H9 (cell line): ENCODE measurements at regions not wholly inside any gene's neighbourhood (a gene's known extent, or its start where the extent isn't known, plus 50 kb on each side); places are given as distances from the start of the nearest gene placed in this dataset.

Source experiments
- DNase-seq: peaks from one replicate; pipeline ENCODE4 v3.0.0-alpha.2; 2017
- H2AFZ ChIP-seq: one replicate; pipeline ENCODE4 v1.6.1; 2013; ENCODE audit warnings: mild to moderate bottlenecking, low read length, control low read depth, moderate library complexity
- H2AK5ac ChIP-seq: 2 replicates; pipeline ENCODE4 v1.6.1; 2013; ENCODE audit warnings: low read length, control low read depth, mixed read lengths; ENCODE audit not compliant: insufficient read length
- H2BK120ac ChIP-seq: one replicate; pipeline ENCODE4 v1.6.1; 2013; ENCODE audit warnings: low read depth, mild to moderate bottlenecking, low read length, control low read depth, inconsistent platforms; ENCODE audit not compliant: poor library complexity, severe bottlenecking
- H2BK12ac ChIP-seq: 2 replicates; pipeline ENCODE4 v1.6.1; 2013; ENCODE audit warnings: low read length, control low read depth, mixed read lengths, low read depth; ENCODE audit not compliant: insufficient read length
- H2BK15ac ChIP-seq: 2 replicates; pipeline ENCODE4 v1.6.1; 2013; ENCODE audit warnings: low read depth, low read length, control low read depth
- H2BK20ac ChIP-seq: one replicate; pipeline ENCODE4 v1.6.1; 2013; ENCODE audit warnings: low read depth, mild to moderate bottlenecking, low read length, control low read depth, inconsistent platforms; ENCODE audit not compliant: poor library complexity, severe bottlenecking
- H2BK5ac ChIP-seq: 2 replicates; pipeline ENCODE4 v1.6.1; 2013; ENCODE audit warnings: low read length, control low read depth, mixed read lengths; ENCODE audit not compliant: insufficient read length
- H3K14ac ChIP-seq: 2 replicates; pipeline ENCODE4 v1.6.1; 2013; ENCODE audit warnings: low read length, control low read depth; ENCODE audit not compliant: insufficient read depth
- H3K18ac ChIP-seq: 2 replicates; pipeline ENCODE4 v1.6.1; 2013; ENCODE audit warnings: low read depth, mild to moderate bottlenecking, mixed read lengths, low read length, control low read depth; ENCODE audit not compliant: insufficient read length
- H3K23ac ChIP-seq: 2 replicates; pipeline ENCODE4 v1.6.1; 2013; ENCODE audit warnings: low read length, control low read depth, mixed read lengths, low read depth; ENCODE audit not compliant: insufficient read length
- H3K23me2 ChIP-seq: 2 replicates; pipeline ENCODE4 v1.6.1; 2013; ENCODE audit warnings: low read depth, mild to moderate bottlenecking, mixed read lengths, low read length, control low read depth; ENCODE audit not compliant: insufficient read length, poor library complexity, severe bottlenecking
- H3K27ac ChIP-seq: 2 replicates; pipeline ENCODE4 v1.5.1; 2013; ENCODE audit warnings: low read length, control low read depth, mixed read lengths, low read depth; ENCODE audit not compliant: insufficient read length
- H3K27me3 ChIP-seq: 2 replicates; pipeline ENCODE4 v1.6.1; 2013; ENCODE audit warnings: low read length, control low read depth, inconsistent platforms; ENCODE audit not compliant: insufficient read depth
- H3K4ac ChIP-seq: 2 replicates; pipeline ENCODE4 v1.6.1; 2013; ENCODE audit warnings: low read depth, mild to moderate bottlenecking, control low read depth, inconsistent platforms, low read length, moderate library complexity
- H3K4me1 ChIP-seq: 2 replicates; pipeline ENCODE4 v1.6.1; 2013; ENCODE audit warnings: low read length, control low read depth, inconsistent platforms; ENCODE audit not compliant: insufficient read depth
- H3K4me2 ChIP-seq: 2 replicates; pipeline ENCODE4 v1.6.1; 2013; ENCODE audit warnings: low read length, control low read depth, mixed read lengths; ENCODE audit not compliant: insufficient read length, insufficient read depth
- H3K56ac ChIP-seq: 2 replicates; pipeline ENCODE4 v1.6.1; 2013; ENCODE audit warnings: low read depth, mild to moderate bottlenecking, mixed read lengths, low read length, control low read depth; ENCODE audit not compliant: insufficient read length
- H3K79me1 ChIP-seq: 2 replicates; pipeline ENCODE4 v1.6.1; 2013; ENCODE audit warnings: low read depth, mild to moderate bottlenecking, moderate library complexity, low read length, control low read depth, inconsistent platforms; ENCODE audit not compliant: insufficient read depth, poor library complexity, severe bottlenecking
- H3K79me2 ChIP-seq: 2 replicates; pipeline ENCODE4 v1.6.1; 2013; ENCODE audit warnings: low read length, control low read depth, inconsistent platforms; ENCODE audit not compliant: insufficient read depth
- H3K9ac ChIP-seq: 2 replicates; pipeline ENCODE4 v1.6.1; 2013; ENCODE audit warnings: low read length, control low read depth, mixed read lengths; ENCODE audit not compliant: insufficient read length; ENCODE audit errors: extremely low read depth
- H3K9me3 ChIP-seq: one replicate; pipeline ENCODE4 v1.6.1; 2013; ENCODE audit warnings: low read depth, low read length, inconsistent platforms; ENCODE audit not compliant: control insufficient read depth
- H3T11ph ChIP-seq: one replicate; pipeline ENCODE4 v1.6.1; 2013; ENCODE audit warnings: mild to moderate bottlenecking, low read length, control low read depth, inconsistent platforms
- H4K20me1 ChIP-seq: one replicate; pipeline ENCODE4 v1.6.1; 2013; ENCODE audit not compliant: control insufficient read depth, insufficient read length, insufficient read depth
- H4K5ac ChIP-seq: 2 replicates; pipeline ENCODE4 v1.6.1; 2013; ENCODE audit warnings: low read depth, mild to moderate bottlenecking, mixed read lengths, low read length, control low read depth; ENCODE audit not compliant: insufficient read length
- H4K8ac ChIP-seq: replicated peaks from 2 replicates; pipeline ENCODE4 v1.6.1; 2013; ENCODE audit warnings: low read length, control low read depth, mixed read lengths, low read depth; ENCODE audit not compliant: insufficient read length
- H4K91ac ChIP-seq: 2 replicates; pipeline ENCODE4 v1.6.1; 2013; ENCODE audit warnings: low read depth, mild to moderate bottlenecking, moderate library complexity, mixed read lengths, low read length, control low read depth; ENCODE audit not compliant: insufficient read length
- H3K27ac Mint-ChIP-seq, 3 experiments: 2 replicates in 2 of 3; 3 replicates in 1 of 3; pipeline ENCODE4 v1.8.0; 2020 to 2021; ENCODE audit warnings: mixed read lengths in 3 of 3, mild to moderate bottlenecking in 1 of 3, moderate library complexity in 1 of 3
- H3K27me3 Mint-ChIP-seq: 2 replicates; pipeline ENCODE4 v1.8.0; 2021; ENCODE audit warnings: low read depth, mild to moderate bottlenecking, moderate library complexity, mixed read lengths
- H3K36me3 Mint-ChIP-seq, 3 experiments: 2 replicates in 2 of 3; 3 replicates in 1 of 3; pipeline ENCODE4 v1.8.0; 2020 to 2021; ENCODE audit warnings: low read depth in 3 of 3, mixed read lengths in 3 of 3; ENCODE audit not compliant: insufficient read depth in 1 of 3
- H3K4me1 Mint-ChIP-seq, 2 experiments: 2 replicates each; pipeline ENCODE4 v1.8.0; 2020; ENCODE audit warnings: mixed read lengths in 2 of 2
- H3K4me3 Mint-ChIP-seq, 2 experiments: 2 replicates in 1 of 2; 3 replicates in 1 of 2; pipeline ENCODE4 v1.8.0; 2020 to 2021; ENCODE audit warnings: mild to moderate bottlenecking in 2 of 2, mixed read lengths in 2 of 2, moderate library complexity in 1 of 2
- H3K9me3 Mint-ChIP-seq, 2 experiments: 2 replicates in 1 of 2; 3 replicates in 1 of 2; pipeline ENCODE4 v1.8.0; 2020; ENCODE audit warnings: mild to moderate bottlenecking in 2 of 2, mixed read lengths in 2 of 2, moderate library complexity in 1 of 2
- CTCF ChIP-seq: fragments of 200-600 bp; sonication (generic); conservative IDR thresholded peaks from 3 replicates; pipeline ENCODE4 v1.8.0; 2021; ENCODE audit warnings: antibody characterized with exemption, mild to moderate bottlenecking
- WGBS: extraction: QIAGEN DNeasy Blood & Tissue Kit; methylation state at CpG from one replicate; pipeline ENCODE4 v1.1.7; 2013; ENCODE audit warnings: missing lambda C conversion rate, low lambda C conversion rate, mixed read lengths; ENCODE audit not compliant: insufficient read length; ENCODE audit errors: extremely low coverage; 5-methylcytosine and 5-hydroxymethylcytosine counted together

GRCh38 chr4:169846396-169846795 is 88.7 kb upstream of the HPF1 start:
- Mint-ChIP-seq H3K27ac (no peak overlapping the region), H3K4me3 (no peak overlapping the region), H3K36me3 (no peaks in the 10 kb centered on the region), H3K27me3 (no peaks in the 10 kb centered on the region), H3K9me3 (no peaks in the 10 kb centered on the region), H3K4me1 (peaks cover 4 to 7% of the 10 kb centered on the region in 2 experiments; a peak in 3 of 4 replicates)
- Histone ChIP-seq H2BK20ac (no peak overlapping the region), H2BK120ac (no peak overlapping the region), H3K79me2 (no peaks in the 10 kb centered on the region), H3K23ac (no peak overlapping the region), H3K14ac (no peak overlapping the region), H3K27ac (no peak overlapping the region), H3K79me1 (no peaks in the 10 kb centered on the region), H3K56ac (no peak overlapping the region), H3K4me1 (no peaks in the 10 kb centered on the region), H3K9ac (no peak overlapping the region), H3K9me3 (no peaks in the 10 kb centered on the region), H3K18ac (no peak overlapping the region), H4K8ac (no peak overlapping the region), H2BK15ac (no peak overlapping the region), H4K20me1 (no peaks in the 10 kb centered on the region), H4K91ac (no peak overlapping the region), H3K27me3 (no peaks in the 10 kb centered on the region), H2AK5ac (no peak overlapping the region), H2BK12ac (no peak overlapping the region), H4K5ac (no peak overlapping the region), H3T11ph (no peak overlapping the region), H3K23me2 (no peaks in the 10 kb centered on the region), H2AFZ (no peak overlapping the region), H3K4ac (no peak overlapping the region), H3K4me2 (no peak overlapping the region), H2BK5ac (no peak overlapping the region)
- no peak for TF ChIP-seq CTCF
- DNase-seq: no peak
- no CpG with 5 or more reads among the region's 2 CpGs for WGBS
